Osteocyte (in vitro differentiated cells): ENCODE measurements at regions not wholly inside any gene's neighbourhood (a gene's known extent, or its start where the extent isn't known, plus 50 kb on each side); places are given as distances from the start of the nearest gene placed in this dataset.
"Not testable (repeated sequence)": the region's sequence is repeated elsewhere in the genome, so short reads cannot be mapped to it uniquely, and the experiment has no call there.

Experiments
- DNase-seq: peaks from one replicate; pipeline ENCODE4 v3.0.0; 2021; ENCODE audit warnings: mixed read lengths; ENCODE audit not compliant: unreplicated experiment; ENCODE audit errors: extremely low spot score
- H3K27ac Mint-ChIP-seq: one replicate; pipeline ENCODE4 v1.8.0; 2021; ENCODE audit warnings: mild to moderate bottlenecking, mixed read lengths; ENCODE audit not compliant: unreplicated experiment
- H3K27me3 Mint-ChIP-seq: one replicate; pipeline ENCODE4 v1.8.0; 2021; ENCODE audit warnings: mixed read lengths; ENCODE audit not compliant: unreplicated experiment
- H3K36me3 Mint-ChIP-seq: one replicate; pipeline ENCODE4 v1.8.0; 2021; ENCODE audit warnings: mixed read lengths; ENCODE audit not compliant: unreplicated experiment
- H3K4me1 Mint-ChIP-seq: one replicate; pipeline ENCODE4 v1.8.0; 2021; ENCODE audit warnings: mixed read lengths; ENCODE audit not compliant: unreplicated experiment
- H3K4me3 Mint-ChIP-seq: one replicate; pipeline ENCODE4 v1.8.0; 2021; ENCODE audit warnings: mild to moderate bottlenecking, moderate library complexity, mixed read lengths; ENCODE audit not compliant: unreplicated experiment
- H3K9me3 Mint-ChIP-seq: one replicate; pipeline ENCODE4 v1.8.0; 2021; ENCODE audit warnings: mixed read lengths; ENCODE audit not compliant: unreplicated experiment
- TF ChIP-seq, protein P1 (sequence below): fragments of 200-600 bp; sonication (generic); IDR thresholded peaks from 2 replicates; pipeline ENCODE4 v1.5.0; 2021; ENCODE audit warnings: antibody characterized with exemption, mild to moderate bottlenecking, moderate library complexity

DNA sequence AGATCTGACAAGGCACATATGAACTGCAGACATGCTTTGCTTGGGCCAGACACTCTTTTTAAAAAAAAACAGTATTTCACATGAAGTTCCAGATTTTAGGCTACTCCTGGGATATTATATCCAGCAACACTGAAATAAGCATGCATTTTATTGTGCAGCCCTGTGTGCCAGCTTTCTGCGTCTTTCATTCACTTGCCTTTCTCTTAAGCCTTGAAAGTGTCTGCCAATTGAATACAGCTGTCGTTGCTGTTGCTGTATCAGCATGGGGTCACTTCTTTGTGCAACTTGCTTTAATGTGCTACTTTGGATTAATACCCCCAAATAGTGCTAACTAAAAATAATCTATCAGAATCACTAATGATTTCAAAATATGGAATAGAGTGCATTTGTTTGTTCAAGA, 657.8 kb downstream of the SLITRK6 start:
- Mint-ChIP-seq H3K4me1 (peaks cover 42% of the 10 kb centered on the region), H3K27ac (no peak overlapping the region), H3K36me3 (no peaks in the 10 kb centered on the region), H3K27me3 (no peaks in the 10 kb centered on the region), H3K9me3 (no peaks in the 10 kb centered on the region), H3K4me3 (no peak overlapping the region)
- no peak for DNase-seq
- TF ChIP-seq, protein P1, sequence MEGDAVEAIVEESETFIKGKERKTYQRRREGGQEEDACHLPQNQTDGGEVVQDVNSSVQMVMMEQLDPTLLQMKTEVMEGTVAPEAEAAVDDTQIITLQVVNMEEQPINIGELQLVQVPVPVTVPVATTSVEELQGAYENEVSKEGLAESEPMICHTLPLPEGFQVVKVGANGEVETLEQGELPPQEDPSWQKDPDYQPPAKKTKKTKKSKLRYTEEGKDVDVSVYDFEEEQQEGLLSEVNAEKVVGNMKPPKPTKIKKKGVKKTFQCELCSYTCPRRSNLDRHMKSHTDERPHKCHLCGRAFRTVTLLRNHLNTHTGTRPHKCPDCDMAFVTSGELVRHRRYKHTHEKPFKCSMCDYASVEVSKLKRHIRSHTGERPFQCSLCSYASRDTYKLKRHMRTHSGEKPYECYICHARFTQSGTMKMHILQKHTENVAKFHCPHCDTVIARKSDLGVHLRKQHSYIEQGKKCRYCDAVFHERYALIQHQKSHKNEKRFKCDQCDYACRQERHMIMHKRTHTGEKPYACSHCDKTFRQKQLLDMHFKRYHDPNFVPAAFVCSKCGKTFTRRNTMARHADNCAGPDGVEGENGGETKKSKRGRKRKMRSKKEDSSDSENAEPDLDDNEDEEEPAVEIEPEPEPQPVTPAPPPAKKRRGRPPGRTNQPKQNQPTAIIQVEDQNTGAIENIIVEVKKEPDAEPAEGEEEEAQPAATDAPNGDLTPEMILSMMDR: no peak

GRCh38 chr13:85140192-85140591, 659.0 kb downstream of the SLITRK6 start:
- H3K27me3 Mint-ChIP-seq: no peaks in the 10 kb centered on the region
- H3K4me3 Mint-ChIP-seq: no peak overlapping the region
- DNase-seq: no peak
- TF ChIP-seq, protein P1: no peak
- no peaks in the 10 kb centered on the region for H3K9me3 Mint-ChIP-seq
- no peak overlapping the region for H3K27ac Mint-ChIP-seq
- H3K4me1 Mint-ChIP-seq: peaks cover 42% of the 10 kb centered on the region
- no peaks in the 10 kb centered on the region for H3K36me3 Mint-ChIP-seq

GRCh38 chr13:85137516-85137915, 661.7 kb downstream of the SLITRK6 start:
- peaks cover 43% of the 10 kb centered on the region for H3K4me1 Mint-ChIP-seq
- TF ChIP-seq, protein P1: no peak
- no peak overlapping the region for H3K4me3 Mint-ChIP-seq
- no peak for DNase-seq
- H3K27ac Mint-ChIP-seq: peak overlapping the region; percentile 57
- no peaks in the 10 kb centered on the region for H3K27me3 Mint-ChIP-seq
- no peaks in the 10 kb centered on the region for H3K9me3 Mint-ChIP-seq
- no peaks in the 10 kb centered on the region for H3K36me3 Mint-ChIP-seq

DNA sequence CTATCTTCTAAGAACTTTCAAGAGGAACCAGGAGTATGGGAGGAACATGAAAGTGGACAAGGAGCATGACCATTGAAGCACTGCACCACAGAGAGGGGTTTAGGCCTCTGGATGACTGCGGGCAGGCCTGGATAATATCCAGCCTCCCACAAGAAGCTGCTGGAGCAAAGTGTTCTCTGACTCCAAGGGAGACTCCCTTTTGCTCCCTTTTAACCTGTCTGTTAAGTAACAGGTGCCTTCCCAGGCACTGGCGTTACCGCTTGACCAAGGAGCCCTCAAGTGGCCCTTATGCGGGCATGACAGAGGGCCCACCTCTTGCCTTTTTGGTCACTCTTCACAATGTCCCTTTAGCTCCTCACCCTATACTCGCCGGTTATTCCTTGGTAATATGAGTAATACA, 666.2 kb downstream of the SLITRK6 start:
- H3K27me3 Mint-ChIP-seq: no peaks in the 10 kb centered on the region
- DNase-seq: no peak
- H3K27ac Mint-ChIP-seq: no peak overlapping the region
- peaks cover 15% of the 10 kb centered on the region for H3K4me1 Mint-ChIP-seq
- no peaks in the 10 kb centered on the region for H3K9me3 Mint-ChIP-seq
- TF ChIP-seq, protein P1: no peak
- H3K36me3 Mint-ChIP-seq: no peaks in the 10 kb centered on the region
- H3K4me3 Mint-ChIP-seq: no peak overlapping the region

GRCh38 chr13:85123501-85123900, 675.7 kb downstream of the SLITRK6 start:
- not testable (repeated sequence) for H3K4me3 Mint-ChIP-seq, H3K9me3 Mint-ChIP-seq, H3K4me1 Mint-ChIP-seq

DNA sequence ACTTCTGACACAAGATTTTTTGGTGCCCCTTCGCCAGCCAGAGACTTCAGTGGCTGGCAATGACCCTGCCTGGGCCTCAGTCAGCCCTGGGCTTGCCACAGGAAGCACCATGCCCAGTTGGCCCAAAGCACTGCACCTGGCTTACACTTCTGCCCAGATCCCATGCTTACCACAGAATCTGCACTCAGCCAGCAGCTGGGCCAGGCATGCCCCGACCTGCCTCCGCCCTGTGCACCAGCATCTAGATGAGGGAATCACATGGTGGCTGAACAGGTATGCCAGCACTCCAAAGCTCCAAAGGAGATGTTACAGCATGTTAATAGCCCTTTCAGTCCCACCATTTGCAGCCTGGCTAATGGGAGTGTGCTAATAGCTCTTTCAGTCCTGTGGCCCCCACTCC, 690.9 kb downstream of the SLITRK6 start:
- Mint-ChIP-seq H3K27me3 (no peaks in the 10 kb centered on the region), H3K27ac (no peak overlapping the region), H3K4me1 (no peaks in the 10 kb centered on the region), H3K9me3 (peaks cover 4% of the 10 kb centered on the region), H3K4me3 (no peak overlapping the region), H3K36me3 (no peaks in the 10 kb centered on the region)
- DNase-seq: no peak
- TF ChIP-seq, protein P1: no peak

More at GRCh38 chr13:85123501-85123900, 675.7 kb downstream of the SLITRK6 start:
- not testable (repeated sequence) for H3K27me3 Mint-ChIP-seq, H3K27ac Mint-ChIP-seq, DNase-seq, H3K36me3 Mint-ChIP-seq
